Fibroblast of lung (primary cell): ENCODE measurements at regions not wholly inside any gene's neighbourhood (a gene's known extent, or its start where the extent isn't known, plus 50 kb on each side); places are given as distances from the start of the nearest gene placed in this dataset.

Experiments used
- DNase-seq, 2 donors: peaks; one replicate each; pipeline versions ENCODE4 v3.0.0 to v3.0.0-alpha.2; 2010; ENCODE audit warnings: low read depth in 2 of 2
- H2AFZ ChIP-seq: 2 replicates; pipeline ENCODE4 v1.5.1; 2012; ENCODE audit warnings: low read length, control low read depth, inconsistent platforms
- H3K27ac ChIP-seq: 2 replicates; pipeline ENCODE4 v1.5.1; 2011; ENCODE audit warnings: low read length, control low read depth; ENCODE audit not compliant: insufficient read depth
- H3K27me3 ChIP-seq: 2 replicates; pipeline ENCODE4 v1.5.1; 2011; ENCODE audit warnings: mild to moderate bottlenecking, low read length; ENCODE audit not compliant: control insufficient read depth, insufficient read depth
- H3K36me3 ChIP-seq: 2 replicates; pipeline ENCODE4 v1.5.1; 2011; ENCODE audit warnings: low read length; ENCODE audit not compliant: control insufficient read depth, insufficient read depth
- H3K4me1 ChIP-seq: 2 replicates; pipeline ENCODE4 v1.5.1; 2011; ENCODE audit warnings: low read length; ENCODE audit not compliant: control insufficient read depth, insufficient read depth; ENCODE audit errors: extremely low read depth
- H3K4me2 ChIP-seq: 2 replicates; pipeline ENCODE4 v1.5.1; 2011; ENCODE audit warnings: low read length, control low read depth; ENCODE audit not compliant: insufficient read depth; ENCODE audit errors: extremely low read depth
- H3K4me3 ChIP-seq, 4 experiments: fragments of 200-600 bp in 1 of 4; sonication (generic) in 1 of 4; replicated peaks in 1 of 4; 2 replicates each; pipeline ENCODE4 v1.5.1; 2011 to 2016; ENCODE audit warnings: low read length in 4 of 4, low read depth in 3 of 4, mild to moderate bottlenecking in 3 of 4, control low read depth in 2 of 4, inconsistent platforms in 1 of 4, mixed read lengths in 1 of 4; ENCODE audit not compliant: insufficient read depth in 1 of 4; ENCODE audit errors: control extremely low read depth in 1 of 4
- H3K79me2 ChIP-seq: 2 replicates; pipeline ENCODE4 v1.5.1; 2012; ENCODE audit warnings: mild to moderate bottlenecking, low read length, inconsistent platforms; ENCODE audit not compliant: control insufficient read depth, insufficient read depth
- H3K9ac ChIP-seq: 2 replicates; pipeline ENCODE4 v1.5.1; 2011; ENCODE audit warnings: mild to moderate bottlenecking, low read length, control low read depth; ENCODE audit not compliant: insufficient read depth
- H3K9me3 ChIP-seq: 2 replicates; pipeline ENCODE4 v1.5.1; 2012; ENCODE audit warnings: low read depth, low read length; ENCODE audit not compliant: control insufficient read depth, insufficient read depth
- H4K20me1 ChIP-seq: 2 replicates; pipeline ENCODE4 v1.5.1; 2011; ENCODE audit warnings: low read length; ENCODE audit not compliant: control insufficient read depth, insufficient read depth; ENCODE audit errors: extremely low read depth
- CTCF ChIP-seq, 2 donors: IDR thresholded peaks in 1 of 2; conservative IDR thresholded peaks in 1 of 2; 1 replicate in 1 of 2; 2 replicates in 1 of 2; pipeline ENCODE4 v1.5.1; 2011 to 2012; ENCODE audit warnings: low read length in 2 of 2, control low read depth in 1 of 2, inconsistent platforms in 1 of 2, low read depth in 1 of 2, mild to moderate bottlenecking in 1 of 2
- EZH2 ChIP-seq: IDR thresholded peaks from 2 replicates; pipeline ENCODE4 v1.5.1; 2012; ENCODE audit warnings: low read length, control low read depth, mild to moderate bottlenecking; ENCODE audit errors: missing control alignments

DNA sequence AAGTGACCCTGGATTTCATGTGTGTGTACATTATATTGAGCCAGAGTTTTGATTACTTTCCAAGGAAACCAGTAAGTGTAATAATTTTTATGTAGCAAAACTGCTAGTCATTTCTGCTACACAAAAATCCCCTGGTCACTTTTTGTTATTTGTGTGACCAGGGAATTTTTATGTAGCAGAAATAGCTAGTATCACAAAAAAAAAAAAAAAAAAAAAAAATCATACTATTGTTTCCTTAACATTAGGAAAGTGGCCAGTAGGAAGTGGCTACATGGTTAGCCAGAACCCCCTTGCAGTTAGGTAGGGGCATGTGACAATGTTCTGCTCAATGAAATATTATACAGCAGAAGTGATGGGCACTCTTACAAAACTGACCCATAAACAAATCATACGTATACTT lies 434.0 kb upstream of the BTBD3 start:
- H3K79me2 ChIP-seq: no peaks in the 10 kb centered on the region
- no peaks in the 10 kb centered on the region for H3K4me1 ChIP-seq
- H3K4me3 ChIP-seq: no peak overlapping the region
- H3K27me3 ChIP-seq: no peaks in the 10 kb centered on the region
- no peak for DNase-seq
- H2AFZ ChIP-seq: no peak overlapping the region
- no peak overlapping the region for H3K27ac ChIP-seq
- no peaks in the 10 kb centered on the region for H3K36me3 ChIP-seq
- no peak for TF ChIP-seq CTCF (conservative IDR thresholded peaks at IDR 0.05 in 1 of 2, IDR thresholded peaks at IDR 0.05 in 1 of 2; ENCODE audit: low read depth in 1 of 2, low read length in 2 of 2)
- TF ChIP-seq EZH2: no peak
- H4K20me1 ChIP-seq: no peaks in the 10 kb centered on the region
- H3K9me3 ChIP-seq: no peaks in the 10 kb centered on the region
- no peak overlapping the region for H3K4me2 ChIP-seq
- H3K9ac ChIP-seq: no peak overlapping the region

- no peaks in the 10 kb centered on the region for H4K20me1 ChIP-seq
- H3K9ac ChIP-seq: no peak overlapping the region
- H3K4me3 ChIP-seq: no peak overlapping the region
- H3K4me2 ChIP-seq: no peak overlapping the region
- H3K27me3 ChIP-seq: no peaks in the 10 kb centered on the region
- TF ChIP-seq EZH2: no peak
- no peak for DNase-seq
- no peak overlapping the region for H2AFZ ChIP-seq
- no peaks in the 10 kb centered on the region for H3K9me3 ChIP-seq
- H3K79me2 ChIP-seq: no peaks in the 10 kb centered on the region
- H3K4me1 ChIP-seq: no peaks in the 10 kb centered on the region
- H3K36me3 ChIP-seq: no peaks in the 10 kb centered on the region
- H3K27ac ChIP-seq: no peak overlapping the region
Measured at GRCh38 chr20:11484479-11484878, 433.2 kb upstream of the BTBD3 start.

DNA sequence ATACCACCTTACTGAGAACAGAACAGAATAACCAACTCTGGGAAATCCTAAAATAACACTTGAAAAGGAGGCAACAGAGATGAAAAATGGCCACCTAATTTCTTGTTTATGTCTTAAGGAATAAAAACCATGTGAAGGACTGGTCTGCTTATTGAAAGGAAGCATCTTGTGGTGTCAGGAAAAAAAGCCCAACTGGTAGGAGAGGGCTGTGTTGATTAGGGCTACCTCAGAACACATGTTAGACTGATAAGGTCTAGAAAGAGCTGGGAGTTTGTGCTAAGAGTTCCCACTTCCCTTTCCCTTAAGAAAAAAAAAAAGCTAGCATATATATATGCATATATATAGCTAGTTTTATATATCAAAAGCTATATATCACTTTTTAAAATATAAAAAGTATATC lies 425.3 kb upstream of the BTBD3 start:
- Histone ChIP-seq H2AFZ (no peak overlapping the region), H3K36me3 (no peaks in the 10 kb centered on the region), H3K4me1 (no peaks in the 10 kb centered on the region), H4K20me1 (no peaks in the 10 kb centered on the region), H3K27me3 (no peaks in the 10 kb centered on the region), H3K9ac (no peak overlapping the region), H3K4me2 (no peak overlapping the region), H3K9me3 (no peaks in the 10 kb centered on the region), H3K27ac (no peak overlapping the region), H3K79me2 (no peaks in the 10 kb centered on the region), H3K4me3 (no peak overlapping the region)
- DNase-seq: no peak
- TF ChIP-seq CTCF (conservative IDR thresholded peaks at IDR 0.05 in 1 of 2, IDR thresholded peaks at IDR 0.05 in 1 of 2; ENCODE audit: low read depth in 1 of 2, low read length in 2 of 2) (no peak), EZH2 (no peak)
